GM12878 (cell line): ENCODE measurements at regions not wholly inside any gene's neighbourhood (a gene's known extent, or its start where the extent isn't known, plus 50 kb on each side); places are given as distances from the start of the nearest gene placed in this dataset.

Source experiments
- ATAC-seq: fragments of 200-7000 bp; cut with Tn5 transposase; 3 replicates; pipeline ENCODE4 v1.9.1; 2020; ENCODE audit warnings: mild to moderate bottlenecking, moderate library complexity
- BruUV-seq: library from RNA; stranded (reverse); fragments of 400-500 nt; replicated peaks from 2 replicates; lab custom pipeline; 2021; lab: Mats Ljungman, UMichigan
- CTCF ChIA-PET: fragments of 300-600 bp; sonication (Branson Sonifier 250); formaldehyde crosslinking; extraction: SDS; loops from one replicate; lab custom pipeline; 2021; ENCODE audit warnings: inconsistent platforms; lab: Yijun Ruan, JAX
- POLR2A ChIA-PET: fragments of 350-600 bp; formaldehyde crosslinking; extraction: SDS; loops from one replicate; lab custom pipeline; 2021; ENCODE audit warnings: inconsistent platforms; lab: Charles Lee
- RAD21 ChIA-PET: fragments of 300-600 bp; sonication (Branson Sonifier 250); formaldehyde crosslinking; loops from one replicate; lab custom pipeline; 2023; ENCODE audit warnings: antibody characterized with exemption; ENCODE audit not compliant: unreplicated experiment; lab: Charles Lee
- SMC1A ChIA-PET: fragments of 300-600 bp; sonication (Branson Sonifier 250); formaldehyde crosslinking; loops from one replicate; lab custom pipeline; 2023; ENCODE audit not compliant: unreplicated experiment, uncharacterized antibody; lab: Charles Lee
- DNase-seq: peaks from one replicate; pipeline ENCODE4 v3.0.0-alpha.2; 2011; ENCODE audit warnings: low read depth, low spot score
- FAIRE-seq: peaks from 3 replicates; lab custom pipeline; 2011; peaks lifted over from hg19 to GRCh38; lab: Jason Lieb, UNC
- H2AFZ ChIP-seq: 2 replicates; pipeline ENCODE4 v1.6.0; 2011; ENCODE audit warnings: low read depth, low read length, control low read depth; ENCODE audit not compliant: control insufficient read depth
- H3K27ac ChIP-seq: 2 replicates; pipeline ENCODE4 v1.5.1; 2011; ENCODE audit warnings: control low read depth; ENCODE audit not compliant: control insufficient read depth, insufficient read depth
- H3K27me3 ChIP-seq, 2 experiments: replicated peaks in 1 of 2; 2 replicates each; pipeline versions ENCODE4 v1.6.0 to v1.6.1; 2011; ENCODE audit warnings: low read length in 1 of 2; ENCODE audit not compliant: control insufficient read depth in 2 of 2, insufficient read depth in 2 of 2
- H3K36me3 ChIP-seq, 2 experiments: 2 replicates each; pipeline ENCODE4 v1.5.1; 2011; ENCODE audit warnings: low read length in 1 of 2; ENCODE audit not compliant: control insufficient read depth in 2 of 2, insufficient read depth in 2 of 2
- H3K4me1 ChIP-seq: 2 replicates; pipeline ENCODE4 v1.6.1; 2011; ENCODE audit warnings: mild to moderate bottlenecking, low read length, moderate library complexity, mixed read lengths; ENCODE audit not compliant: control insufficient read depth, insufficient read depth
- H3K4me2 ChIP-seq: 2 replicates; pipeline ENCODE4 v1.6.0; 2011; ENCODE audit warnings: control low read depth; ENCODE audit not compliant: control insufficient read depth, insufficient read depth
- H3K4me3 ChIP-seq: fragments of 200-600 bp; sonication (generic); 2 replicates; pipeline ENCODE4 v1.5.1; 2016
- H3K79me2 ChIP-seq: 2 replicates; pipeline ENCODE4 v1.6.0; 2011; ENCODE audit warnings: low read length; ENCODE audit not compliant: control insufficient read depth, insufficient read depth
- H3K9ac ChIP-seq: 2 replicates; pipeline ENCODE4 v1.8.0; 2011; ENCODE audit warnings: low read length, control low read depth, mixed read lengths; ENCODE audit not compliant: control insufficient read depth, insufficient read depth
- H3K9me3 ChIP-seq: replicated peaks from 3 replicates; pipeline ENCODE4 v1.5.1; 2011; ENCODE audit warnings: mild to moderate bottlenecking, low read length; ENCODE audit not compliant: control insufficient read depth, insufficient read depth
- H4K20me1 ChIP-seq: 2 replicates; pipeline ENCODE4 v1.6.0; 2011; ENCODE audit not compliant: control insufficient read depth, insufficient read depth
- BACH1 ChIP-seq: fragments of 450-650 bp; IDR thresholded peaks from 2 replicates; pipeline ENCODE4 v1.6.1; 2017; ENCODE audit warnings: mild to moderate bottlenecking, borderline replicate concordance
- BHLHE40 ChIP-seq, 2 experiments: fragments of 450-650 bp in 1 of 2; IDR thresholded peaks; 2 replicates each; pipeline ENCODE4 v1.6.1; 2011 to 2017; ENCODE audit warnings: low read depth in 2 of 2, borderline replicate concordance in 1 of 2, improper control_type of control experiment in 1 of 2, low read length in 1 of 2, mild to moderate bottlenecking in 1 of 2
- BRCA1 ChIP-seq: IDR thresholded peaks from 2 replicates; pipeline ENCODE4 v1.6.1; 2011; ENCODE audit warnings: low read depth, low read length, improper control_type of control experiment
- EZH2 ChIP-seq: IDR thresholded peaks from 2 replicates; pipeline ENCODE4 v1.6.1; 2012; ENCODE audit warnings: low read depth, mild to moderate bottlenecking, control low read depth, inconsistent platforms, low read length, borderline replicate concordance; ENCODE audit not compliant: control insufficient read depth
- HDAC2 ChIP-seq: fragments of 200-600 bp; sonication (generic); IDR thresholded peaks from 2 replicates; pipeline ENCODE4 v1.6.1; 2017
- POLR2A ChIP-seq: IDR thresholded peaks from 2 replicates; pipeline ENCODE4 v1.6.1; 2011; ENCODE audit warnings: low read depth, mild to moderate bottlenecking, low read length
- POLR2AphosphoS2 ChIP-seq: IDR thresholded peaks from 2 replicates; pipeline ENCODE4 v1.6.1; 2011; ENCODE audit warnings: low read depth, mild to moderate bottlenecking, low read length, improper control_type of control experiment, moderate library complexity
- SMAD1 ChIP-seq: fragments of 450-650 bp; IDR thresholded peaks from 2 replicates; pipeline ENCODE4 v1.6.1; 2018; ENCODE audit warnings: mild to moderate bottlenecking, low read depth; ENCODE audit not compliant: partially characterized antibody
- SMARCA5 ChIP-seq: fragments of 450-650 bp; IDR thresholded peaks from 2 replicates; pipeline ENCODE4 v1.6.1; 2017; ENCODE audit warnings: mild to moderate bottlenecking
- SPI1 ChIP-seq: IDR thresholded peaks from 2 replicates; pipeline ENCODE4 v1.6.1; 2011; ENCODE audit warnings: low read depth, mild to moderate bottlenecking, low read length, moderate library complexity, borderline replicate concordance; ENCODE audit not compliant: insufficient read depth
- SRF ChIP-seq, 2 experiments: IDR thresholded peaks; 2 replicates each; pipeline ENCODE4 v1.6.1; 2011; ENCODE audit warnings: low read depth in 2 of 2, low read length in 2 of 2, mild to moderate bottlenecking in 1 of 2, moderate library complexity in 1 of 2
- YBX1 ChIP-seq: fragments of 450-650 bp; IDR thresholded peaks from 2 replicates; pipeline ENCODE4 v1.6.1; 2016; ENCODE audit warnings: antibody characterized with exemption
- WGBS: methylation state at CpG from one replicate; pipeline ENCODE4 v1.1.6; 2016; ENCODE audit warnings: low lambda C conversion rate; ENCODE audit not compliant: insufficient replicate concordance, insufficient coverage; ENCODE audit errors: missing lambda C conversion rate; 5-methylcytosine and 5-hydroxymethylcytosine counted together
- in situ Hi-C: fragments of 300-500 bp; cut with MboI; formaldehyde crosslinking; loops from 9 replicates; pipeline ENCODE4 v1.14.3; 2018; ENCODE audit warnings: mixed read lengths
- intact Hi-C: fragments of 100-400 bp; cut with micrococcal nuclease; formaldehyde crosslinking; loops from one replicate; pipeline ENCODE4 v1.14.2; 2022; ENCODE audit not compliant: unreplicated experiment
- TF ChIP-seq, protein P1 (sequence below): fragments of 450-650 bp; IDR thresholded peaks from 2 replicates; pipeline ENCODE4 v1.6.1; 2017; ENCODE audit warnings: mild to moderate bottlenecking, moderate library complexity
- TF ChIP-seq, protein P2 (sequence below): IDR thresholded peaks from 2 replicates; pipeline ENCODE4 v1.6.1; 2011; ENCODE audit warnings: mild to moderate bottlenecking, low read depth, low read length, moderate library complexity; ENCODE audit not compliant: insufficient replicate concordance

DNA sequence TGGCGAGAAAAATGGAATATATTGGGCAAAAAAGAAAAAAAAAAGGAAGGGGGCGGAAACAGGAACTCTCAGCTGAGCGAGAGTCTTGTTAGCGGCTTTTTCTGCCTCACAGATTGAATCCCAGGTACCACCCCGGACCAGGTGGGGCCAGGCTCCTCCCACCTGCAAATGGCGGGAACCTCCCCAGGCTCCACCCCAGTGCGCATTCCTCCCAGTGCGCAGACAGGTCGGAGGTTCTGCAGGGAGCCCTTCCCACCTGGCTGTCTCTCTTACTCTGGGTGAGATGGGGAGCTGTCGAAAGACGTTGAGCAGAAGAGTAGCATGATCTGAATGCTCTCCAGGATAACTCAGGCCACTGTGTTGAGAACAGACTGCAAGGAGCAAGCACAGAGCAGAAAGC is 57.0 kb upstream of the ETV6 start:
- intact Hi-C loops (no loop called here), in situ Hi-C loops (no loop called here)
- ChIA-PET CTCF (interaction anchor here (0.6 kb wide), 1 partner anchor 803 kb away, joined by 3 read pairs; no protein-coding TSS in a partner anchor), RAD21 (no interaction called here), SMC1A (interaction anchor here (1.1 kb wide), 1 partner anchor 9 kb away, joined by 3 read pairs; no protein-coding TSS in a partner anchor), POLR2A (no interaction called here)
- Histone ChIP-seq H3K27me3 (no peaks in the 10 kb centered on the region), H3K36me3 (no peaks in the 10 kb centered on the region), H3K27ac (no peak overlapping the region), H3K4me2 (no peak overlapping the region), H3K9ac (no peak overlapping the region), H4K20me1 (no peaks in the 10 kb centered on the region), H3K79me2 (no peaks in the 10 kb centered on the region), H2AFZ (no peak overlapping the region), H3K4me1 (no peaks in the 10 kb centered on the region; the same call in 1 of the 2 replicates), H3K4me3 (no peak overlapping the region), H3K9me3 (no peaks in the 10 kb centered on the region)
- no TSS peak for BruUV-seq
- DNase-seq (no peak), ATAC-seq (no peak), FAIRE-seq (no peak)
- WGBS: 84% methylated on average over 9 of the region's 11 CpGs
- TF ChIP-seq SMARCA5: no peak
- no peak for TF ChIP-seq BHLHE40 (IDR thresholded peaks at IDR 0.05; ENCODE audit: borderline replicate concordance in 1 of 2, low read depth in 2 of 2, low read length in 1 of 2)
- TF ChIP-seq POLR2AphosphoS2: no peak
- no peak for TF ChIP-seq SRF (IDR thresholded peaks at IDR 0.05; ENCODE audit: low read depth in 2 of 2, low read length in 2 of 2)
- no peak for TF ChIP-seq SMAD1
- no peak for TF ChIP-seq POLR2A
- no peak for TF ChIP-seq SPI1
- TF ChIP-seq BACH1: no peak

DNA sequence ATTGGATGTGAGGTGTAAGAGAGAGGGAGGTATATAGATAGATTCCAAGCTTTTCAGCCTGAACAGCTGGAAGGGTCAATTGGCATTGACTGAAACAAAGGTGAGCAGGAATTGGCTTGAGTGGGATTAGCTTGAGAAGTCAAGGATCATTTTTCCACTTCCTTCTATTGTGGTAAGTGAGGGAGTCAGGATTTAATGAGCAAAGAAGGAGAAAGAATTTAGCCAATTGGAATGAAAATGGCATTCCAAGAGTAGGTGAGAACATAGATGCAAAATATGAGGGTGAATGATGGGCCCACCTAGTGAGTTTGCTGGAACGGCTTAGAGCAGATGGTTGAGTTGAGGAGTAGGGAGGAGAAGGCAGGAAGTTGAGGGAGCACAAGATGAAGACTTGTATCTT is 56.5 kb upstream of the ETV6 start:
- Histone ChIP-seq H3K27me3 (no peaks in the 10 kb centered on the region), H3K79me2 (no peaks in the 10 kb centered on the region), H3K4me1 (no peaks in the 10 kb centered on the region; the same call in 1 of the 2 replicates), H3K4me3 (no peak overlapping the region), H3K27ac (no peak overlapping the region), H3K9me3 (no peaks in the 10 kb centered on the region), H4K20me1 (no peaks in the 10 kb centered on the region), H3K4me2 (no peak overlapping the region), H2AFZ (no peak overlapping the region), H3K9ac (no peak overlapping the region), H3K36me3 (no peaks in the 10 kb centered on the region)
- in situ Hi-C loops: no loop called here
- DNase-seq: no peak
- ChIA-PET RAD21 (no interaction called here), SMC1A (interaction anchor here (1.1 kb wide), 1 partner anchor 10 kb away, joined by 3 read pairs; no protein-coding TSS in a partner anchor), POLR2A (no interaction called here), CTCF (interaction anchor here (0.6 kb wide), 1 partner anchor 802 kb away, joined by 3 read pairs; no protein-coding TSS in a partner anchor)
- 56% methylated on average over 1 of the region's 1 CpG for WGBS
- intact Hi-C loops: no loop called here
- no TSS peak for BruUV-seq
- no peak for FAIRE-seq
- ATAC-seq: no peak
- TF ChIP-seq EZH2: no peak
- TF ChIP-seq, protein P1, sequence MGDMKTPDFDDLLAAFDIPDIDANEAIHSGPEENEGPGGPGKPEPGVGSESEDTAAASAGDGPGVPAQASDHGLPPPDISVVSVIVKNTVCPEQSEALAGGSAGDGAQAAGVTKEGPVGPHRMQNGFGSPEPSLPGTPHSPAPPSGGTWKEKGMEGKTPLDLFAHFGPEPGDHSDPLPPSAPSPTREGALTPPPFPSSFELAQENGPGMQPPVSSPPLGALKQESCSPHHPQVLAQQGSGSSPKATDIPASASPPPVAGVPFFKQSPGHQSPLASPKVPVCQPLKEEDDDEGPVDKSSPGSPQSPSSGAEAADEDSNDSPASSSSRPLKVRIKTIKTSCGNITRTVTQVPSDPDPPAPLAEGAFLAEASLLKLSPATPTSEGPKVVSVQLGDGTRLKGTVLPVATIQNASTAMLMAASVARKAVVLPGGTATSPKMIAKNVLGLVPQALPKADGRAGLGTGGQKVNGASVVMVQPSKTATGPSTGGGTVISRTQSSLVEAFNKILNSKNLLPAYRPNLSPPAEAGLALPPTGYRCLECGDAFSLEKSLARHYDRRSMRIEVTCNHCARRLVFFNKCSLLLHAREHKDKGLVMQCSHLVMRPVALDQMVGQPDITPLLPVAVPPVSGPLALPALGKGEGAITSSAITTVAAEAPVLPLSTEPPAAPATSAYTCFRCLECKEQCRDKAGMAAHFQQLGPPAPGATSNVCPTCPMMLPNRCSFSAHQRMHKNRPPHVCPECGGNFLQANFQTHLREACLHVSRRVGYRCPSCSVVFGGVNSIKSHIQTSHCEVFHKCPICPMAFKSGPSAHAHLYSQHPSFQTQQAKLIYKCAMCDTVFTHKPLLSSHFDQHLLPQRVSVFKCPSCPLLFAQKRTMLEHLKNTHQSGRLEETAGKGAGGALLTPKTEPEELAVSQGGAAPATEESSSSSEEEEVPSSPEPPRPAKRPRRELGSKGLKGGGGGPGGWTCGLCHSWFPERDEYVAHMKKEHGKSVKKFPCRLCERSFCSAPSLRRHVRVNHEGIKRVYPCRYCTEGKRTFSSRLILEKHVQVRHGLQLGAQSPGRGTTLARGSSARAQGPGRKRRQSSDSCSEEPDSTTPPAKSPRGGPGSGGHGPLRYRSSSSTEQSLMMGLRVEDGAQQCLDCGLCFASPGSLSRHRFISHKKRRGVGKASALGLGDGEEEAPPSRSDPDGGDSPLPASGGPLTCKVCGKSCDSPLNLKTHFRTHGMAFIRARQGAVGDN: no peak
- TF ChIP-seq, protein P2, sequence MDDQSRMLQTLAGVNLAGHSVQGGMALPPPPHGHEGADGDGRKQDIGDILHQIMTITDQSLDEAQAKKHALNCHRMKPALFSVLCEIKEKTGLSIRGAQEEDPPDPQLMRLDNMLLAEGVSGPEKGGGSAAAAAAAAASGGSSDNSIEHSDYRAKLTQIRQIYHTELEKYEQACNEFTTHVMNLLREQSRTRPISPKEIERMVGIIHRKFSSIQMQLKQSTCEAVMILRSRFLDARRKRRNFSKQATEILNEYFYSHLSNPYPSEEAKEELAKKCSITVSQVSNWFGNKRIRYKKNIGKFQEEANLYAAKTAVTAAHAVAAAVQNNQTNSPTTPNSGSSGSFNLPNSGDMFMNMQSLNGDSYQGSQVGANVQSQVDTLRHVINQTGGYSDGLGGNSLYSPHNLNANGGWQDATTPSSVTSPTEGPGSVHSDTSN: no peak
- no peak for TF ChIP-seq YBX1
- TF ChIP-seq BRCA1: no peak
- no peak for TF ChIP-seq HDAC2
